Stomach smooth muscle (tissue), 2 donors: ENCODE measurements at regions not wholly inside any gene's neighbourhood (a gene's known extent, or its start where the extent isn't known, plus 50 kb on each side); places are given as distances from the start of the nearest gene placed in this dataset.

Experiments
- H3K27ac ChIP-seq: one replicate; pipeline ENCODE4 v1.7.0; 2013; ENCODE audit warnings: mild to moderate bottlenecking, low read length, inconsistent platforms
- H3K27me3 ChIP-seq, 2 donors: one replicate each; pipeline ENCODE4 v1.7.0; 2013; ENCODE audit warnings: low read length in 2 of 2; ENCODE audit not compliant: insufficient read depth in 2 of 2, control insufficient read depth in 1 of 2
- H3K36me3 ChIP-seq, 2 donors: one replicate each; pipeline ENCODE4 v1.7.0; 2013; ENCODE audit warnings: low read length in 2 of 2; ENCODE audit not compliant: control insufficient read depth in 2 of 2, insufficient read depth in 2 of 2
- H3K4me1 ChIP-seq: one replicate; pipeline ENCODE4 v1.7.0; 2013; ENCODE audit warnings: low read length; ENCODE audit not compliant: control insufficient read depth, insufficient read depth
- H3K4me3 ChIP-seq, 2 donors: one replicate each; pipeline ENCODE4 v1.7.0; 2013; ENCODE audit warnings: low read length in 2 of 2
- H3K9ac ChIP-seq, 2 donors: one replicate each; pipeline ENCODE4 v1.7.0; 2013; ENCODE audit warnings: low read length in 2 of 2, mild to moderate bottlenecking in 1 of 2
- H3K9me3 ChIP-seq, 2 donors: one replicate each; pipeline ENCODE4 v1.7.0; 2013; ENCODE audit warnings: low read length in 2 of 2; ENCODE audit not compliant: control insufficient read depth in 2 of 2
- donor health status: healthy.
- donor health status: Pancreatic carcinoma.

DNA sequence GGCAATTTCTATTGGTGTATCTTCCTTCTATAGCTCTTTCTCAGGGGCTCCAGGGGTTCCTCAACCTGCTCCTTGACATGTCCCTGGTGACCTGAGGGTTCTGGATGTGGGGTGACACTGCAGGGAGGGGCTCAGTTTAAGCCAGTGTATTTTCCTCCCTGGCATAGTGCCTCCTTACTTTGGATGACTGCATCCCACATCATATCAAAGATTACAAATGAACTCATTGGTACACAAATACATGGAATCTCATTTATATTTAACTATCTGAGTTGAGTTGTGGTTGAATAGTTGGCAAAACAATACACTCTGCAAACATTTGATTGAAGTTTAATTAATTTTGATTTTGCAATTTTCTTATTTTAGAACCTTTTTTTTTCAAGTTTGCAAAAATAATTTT lies 268.2 kb upstream of the SKOR2 start:
- Histone ChIP-seq H3K9ac (no peak overlapping the region), H3K36me3 (no peaks in the 10 kb centered on the region), H3K27me3 (no peaks in the 10 kb centered on the region), H3K4me3 (no peak overlapping the region), H3K4me1 (no peaks in the 10 kb centered on the region), H3K27ac (no peak overlapping the region), H3K9me3 (no peaks in the 10 kb centered on the region)

DNA sequence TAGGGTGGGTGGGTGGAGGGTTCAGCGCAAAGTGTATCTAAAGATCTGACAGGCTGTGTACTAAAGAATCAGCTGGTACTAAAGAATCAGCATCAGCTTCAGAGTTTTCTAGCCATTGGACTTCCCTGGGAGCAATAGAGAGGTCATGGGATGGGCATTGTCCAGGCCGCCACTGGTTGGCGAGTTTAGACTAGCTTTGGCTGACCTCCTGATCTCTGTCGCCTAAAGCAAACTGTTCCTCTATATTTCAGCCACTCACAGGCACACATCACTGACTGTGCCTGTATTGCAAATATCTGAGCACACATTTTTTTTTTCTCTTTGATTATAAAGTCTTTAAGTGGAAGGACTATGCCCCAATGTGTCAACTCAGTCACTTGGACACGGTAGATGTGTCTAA lies 267.8 kb upstream of the SKOR2 start:
- Histone ChIP-seq H3K4me1 (no peaks in the 10 kb centered on the region), H3K36me3 (no peaks in the 10 kb centered on the region), H3K9ac (no peak overlapping the region), H3K27ac (no peak overlapping the region), H3K4me3 (no peak overlapping the region), H3K27me3 (no peaks in the 10 kb centered on the region), H3K9me3 (no peaks in the 10 kb centered on the region)

DNA sequence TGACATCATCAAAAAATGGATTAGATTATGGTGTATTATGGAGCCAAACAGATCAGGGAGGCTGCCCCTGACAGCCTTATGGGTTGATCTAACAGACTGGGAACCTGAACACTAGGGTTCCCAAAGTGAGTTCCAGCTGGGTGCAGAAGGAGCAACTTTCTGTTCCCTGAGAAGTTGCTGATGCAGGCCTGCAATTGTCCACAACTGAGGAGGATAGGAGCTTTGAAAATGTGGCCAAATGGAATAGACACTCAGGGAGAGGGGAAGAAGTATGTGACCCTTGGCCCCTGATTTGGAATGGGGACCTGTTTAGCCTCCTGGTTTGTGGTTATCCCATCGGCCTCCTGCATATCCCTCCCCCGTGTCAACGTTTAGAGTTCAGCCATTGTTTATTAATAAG lies 262.2 kb upstream of the SKOR2 start:
- Histone ChIP-seq H3K27me3 (no peaks in the 10 kb centered on the region), H3K27ac (no peak overlapping the region), H3K9me3 (no peaks in the 10 kb centered on the region), H3K36me3 (no peaks in the 10 kb centered on the region), H3K9ac (no peak overlapping the region), H3K4me3 (no peak overlapping the region), H3K4me1 (no peaks in the 10 kb centered on the region)

DNA sequence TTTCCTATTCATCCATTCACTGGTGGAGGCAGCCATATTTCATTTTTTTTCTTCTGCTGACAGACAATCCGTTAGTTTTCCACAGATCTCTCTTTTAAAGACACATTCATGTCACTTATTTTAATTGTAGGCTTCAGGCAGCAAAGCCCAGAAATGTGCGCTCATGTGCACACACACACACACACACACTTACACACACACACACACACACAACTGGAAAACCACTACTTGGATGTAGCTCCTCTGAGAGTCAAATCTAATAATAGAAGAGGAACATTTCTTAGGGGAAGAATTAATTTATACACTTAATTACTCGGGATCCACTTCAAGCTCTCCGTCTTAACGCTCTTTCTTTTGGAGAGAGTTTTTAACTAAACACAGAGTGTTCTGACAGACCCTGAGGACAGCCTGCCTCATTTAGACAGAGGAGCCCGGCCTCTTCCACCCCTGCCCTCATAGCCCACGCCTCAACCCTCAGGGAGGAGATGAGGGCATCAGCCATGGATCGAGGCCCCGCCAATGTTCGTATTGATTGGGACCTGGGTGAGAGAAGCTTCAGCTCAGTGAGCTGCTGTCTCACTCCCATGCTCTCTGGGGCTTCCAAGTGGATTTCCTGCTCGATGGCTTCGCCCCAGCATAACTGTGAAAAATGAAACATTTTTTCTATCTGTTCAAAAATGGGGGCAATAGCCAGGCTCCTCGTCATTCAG lies 261.4 kb upstream of the SKOR2 start:
- no peak overlapping the region for H3K27ac ChIP-seq
- H3K4me3 ChIP-seq: no peak overlapping the region
- no peak overlapping the region for H3K9ac ChIP-seq
- H3K4me1 ChIP-seq: no peaks in the 10 kb centered on the region
- no peaks in the 10 kb centered on the region for H3K36me3 ChIP-seq
- H3K27me3 ChIP-seq: no peaks in the 10 kb centered on the region
- no peaks in the 10 kb centered on the region for H3K9me3 ChIP-seq

DNA sequence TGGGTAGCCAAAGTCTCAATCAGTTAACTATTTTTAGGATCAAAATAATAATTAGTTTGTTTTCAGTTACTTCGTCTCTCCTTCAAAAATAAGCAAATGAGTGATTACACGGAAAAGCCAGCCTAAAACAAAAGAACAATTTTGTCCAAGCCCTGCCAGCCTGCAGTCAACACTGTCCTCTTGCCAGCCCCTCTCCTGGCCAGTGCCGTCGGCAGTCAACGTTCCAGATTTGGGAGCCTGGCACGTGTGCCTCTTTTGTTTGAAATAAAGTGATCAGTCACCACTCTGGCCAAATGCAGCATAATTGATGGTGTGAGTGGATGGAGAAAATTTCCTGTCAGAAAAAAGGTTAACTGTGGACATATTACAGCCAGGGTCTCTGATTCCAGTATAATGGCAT lies 260.6 kb upstream of the SKOR2 start:
- Histone ChIP-seq H3K27me3 (no peaks in the 10 kb centered on the region), H3K4me1 (no peaks in the 10 kb centered on the region), H3K9me3 (no peaks in the 10 kb centered on the region), H3K4me3 (no peak overlapping the region), H3K9ac (no peak overlapping the region), H3K27ac (no peak overlapping the region), H3K36me3 (no peaks in the 10 kb centered on the region)

DNA sequence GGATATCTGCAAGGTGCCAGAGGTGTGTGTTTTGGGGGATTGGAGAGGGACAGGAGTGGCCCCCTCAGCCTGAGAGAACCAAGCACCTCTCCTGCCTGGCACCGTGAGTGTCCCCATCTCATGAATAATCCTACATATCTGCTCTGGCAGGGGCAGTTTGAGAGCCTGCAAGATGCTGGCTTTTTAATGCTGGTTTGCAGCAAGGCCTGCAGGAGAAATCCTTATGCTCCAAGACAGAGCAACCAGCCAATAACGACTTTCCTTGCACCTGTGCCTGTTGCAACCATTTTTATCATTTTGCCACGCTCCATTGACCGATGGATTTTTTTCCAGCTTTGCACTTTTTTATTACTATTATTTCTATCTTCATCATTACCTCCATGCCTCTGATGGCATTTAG lies 259.4 kb upstream of the SKOR2 start:
- Histone ChIP-seq H3K27me3 (no peaks in the 10 kb centered on the region), H3K9ac (no peak overlapping the region), H3K4me3 (no peak overlapping the region), H3K36me3 (no peaks in the 10 kb centered on the region), H3K9me3 (peaks cover 0 to 2% of the 10 kb centered on the region in 2 donors), H3K27ac (no peak overlapping the region), H3K4me1 (no peaks in the 10 kb centered on the region)

DNA sequence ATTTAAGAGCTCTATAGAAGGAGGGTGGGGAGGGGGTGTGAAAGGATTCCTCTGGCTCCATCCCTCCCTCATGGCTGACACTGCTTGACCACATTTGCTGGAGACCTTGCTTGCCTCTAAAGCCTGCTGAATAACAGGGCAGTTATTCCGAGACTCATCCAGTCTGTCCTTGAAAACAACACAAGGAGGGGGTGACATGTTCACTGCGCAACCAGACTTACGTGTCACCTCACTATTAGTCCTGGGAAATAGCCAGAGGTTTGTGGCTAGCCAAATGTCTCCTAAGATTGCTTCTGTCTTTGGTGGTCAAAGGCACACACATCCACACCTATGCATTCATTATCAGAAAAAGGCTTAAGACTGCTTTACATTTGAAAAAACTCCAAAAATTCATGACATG lies 256.2 kb upstream of the SKOR2 start:
- no peaks in the 10 kb centered on the region for H3K27me3 ChIP-seq
- no peak overlapping the region for H3K27ac ChIP-seq
- H3K4me1 ChIP-seq: no peaks in the 10 kb centered on the region
- H3K4me3 ChIP-seq: no peak overlapping the region
- H3K9ac ChIP-seq: no peak overlapping the region
- no peaks in the 10 kb centered on the region for H3K36me3 ChIP-seq
- H3K9me3 ChIP-seq: peaks cover 0 to 2% of the 10 kb centered on the region in 2 donors

DNA sequence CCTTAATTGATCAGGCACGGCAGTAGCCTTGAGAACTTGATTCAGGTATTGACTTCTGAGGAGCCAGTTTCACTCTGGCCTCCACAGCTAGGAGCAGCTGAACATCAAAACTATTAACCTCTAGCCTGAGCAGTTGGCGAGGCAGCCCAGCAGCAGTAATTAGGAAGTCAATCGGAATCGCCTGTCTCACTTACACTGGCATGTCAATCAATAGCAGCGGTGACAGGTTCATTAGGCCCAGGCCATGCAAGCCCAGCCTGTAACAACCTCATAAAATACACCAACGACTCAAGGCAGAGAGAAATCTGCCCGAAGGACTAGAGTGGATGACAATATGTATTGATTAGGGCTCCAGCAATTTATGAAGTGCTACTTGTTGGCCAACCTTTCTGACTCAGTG lies 255.4 kb upstream of the SKOR2 start:
- no peak overlapping the region for H3K4me3 ChIP-seq
- peaks cover 0 to 2% of the 10 kb centered on the region in 2 donors for H3K9me3 ChIP-seq
- H3K27me3 ChIP-seq: no peaks in the 10 kb centered on the region
- no peaks in the 10 kb centered on the region for H3K36me3 ChIP-seq
- H3K9ac ChIP-seq: no peak overlapping the region
- no peaks in the 10 kb centered on the region for H3K4me1 ChIP-seq
- H3K27ac ChIP-seq: no peak overlapping the region

DNA sequence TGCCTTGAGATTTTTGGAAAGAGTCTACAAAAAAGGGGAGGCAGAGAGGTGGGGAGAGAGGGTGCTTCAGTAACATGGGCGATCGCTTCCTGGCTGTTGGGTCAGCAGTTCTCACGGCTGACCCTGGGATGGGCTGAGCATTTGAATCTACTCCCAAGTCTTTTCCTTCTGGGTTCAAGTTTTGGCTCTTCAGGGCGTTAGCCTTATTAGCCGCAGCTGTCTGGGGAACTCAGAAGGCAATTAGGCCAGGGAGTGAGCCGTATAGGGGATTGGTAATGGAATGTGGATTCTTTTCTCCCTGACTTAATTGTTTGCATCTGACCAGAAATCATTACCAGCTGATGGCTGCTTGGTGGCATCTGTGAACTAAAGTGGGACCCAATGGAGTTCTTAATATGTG lies 250.5 kb upstream of the SKOR2 start:
- Histone ChIP-seq H3K36me3 (no peaks in the 10 kb centered on the region), H3K9ac (no peak overlapping the region), H3K4me3 (no peak overlapping the region), H3K27me3 (peaks cover 0 to 4% of the 10 kb centered on the region in 2 donors), H3K4me1 (no peaks in the 10 kb centered on the region), H3K9me3 (peaks cover 0 to 2% of the 10 kb centered on the region in 2 donors), H3K27ac (no peak overlapping the region)

DNA sequence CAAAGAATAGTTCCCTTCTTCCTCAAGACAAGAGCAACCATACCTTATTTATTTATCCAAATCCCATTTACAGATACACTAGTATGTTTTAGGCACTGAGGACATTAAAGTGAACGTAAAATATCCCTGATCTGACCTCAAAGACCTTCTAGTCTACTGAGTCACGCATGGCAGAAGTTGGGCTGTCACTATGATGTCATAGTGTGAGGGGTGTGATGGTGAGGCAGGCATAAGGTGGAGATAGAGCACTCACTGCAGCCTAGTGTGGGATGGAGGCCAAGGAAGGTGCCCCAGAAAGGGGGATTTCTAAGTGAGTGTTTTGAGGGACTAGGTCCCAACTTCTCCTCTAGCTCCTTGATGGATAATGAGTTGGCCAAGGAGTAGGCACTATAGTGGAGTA lies 249.5 kb upstream of the SKOR2 start:
- Histone ChIP-seq H3K36me3 (no peaks in the 10 kb centered on the region), H3K27me3 (peaks cover 0 to 4% of the 10 kb centered on the region in 2 donors), H3K4me1 (no peaks in the 10 kb centered on the region), H3K9ac (no peak overlapping the region), H3K9me3 (no peaks in the 10 kb centered on the region), H3K4me3 (no peak overlapping the region), H3K27ac (no peak overlapping the region)

DNA sequence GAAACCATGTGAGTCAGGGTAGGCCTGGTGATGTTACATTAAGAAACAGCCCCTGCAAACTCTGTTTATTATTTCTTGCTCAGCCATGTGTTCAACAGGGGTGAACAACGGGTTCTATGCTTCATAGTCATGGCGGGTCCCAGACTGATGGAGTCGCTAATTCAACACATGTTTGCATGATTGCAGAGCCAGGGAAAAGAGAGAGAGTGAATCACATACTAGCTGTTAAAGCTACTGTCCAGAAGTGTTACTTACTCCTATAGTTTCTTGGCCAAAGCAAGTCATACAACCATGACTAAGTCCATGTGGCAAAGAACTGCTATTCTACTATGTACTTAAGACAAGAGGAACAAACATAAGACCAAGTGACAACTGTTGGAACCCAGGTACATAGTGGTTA lies 241.2 kb upstream of the SKOR2 start:
- H3K4me1 ChIP-seq: no peaks in the 10 kb centered on the region
- H3K4me3 ChIP-seq: no peak overlapping the region
- no peak overlapping the region for H3K9ac ChIP-seq
- no peaks in the 10 kb centered on the region for H3K36me3 ChIP-seq
- peaks cover 0 to 4% of the 10 kb centered on the region in 2 donors for H3K9me3 ChIP-seq
- no peak overlapping the region for H3K27ac ChIP-seq
- H3K27me3 ChIP-seq: no peaks in the 10 kb centered on the region
